ENCODE measurements at regions not wholly inside any gene's neighbourhood (a gene's known extent, or its start where the extent isn't known, plus 50 kb on each side); places are given as distances from the start of the nearest gene placed in this dataset.
"Not testable (repeated sequence)": the region's sequence is repeated elsewhere in the genome, so short reads cannot be mapped to it uniquely, and the experiment has no call there.

DNA sequence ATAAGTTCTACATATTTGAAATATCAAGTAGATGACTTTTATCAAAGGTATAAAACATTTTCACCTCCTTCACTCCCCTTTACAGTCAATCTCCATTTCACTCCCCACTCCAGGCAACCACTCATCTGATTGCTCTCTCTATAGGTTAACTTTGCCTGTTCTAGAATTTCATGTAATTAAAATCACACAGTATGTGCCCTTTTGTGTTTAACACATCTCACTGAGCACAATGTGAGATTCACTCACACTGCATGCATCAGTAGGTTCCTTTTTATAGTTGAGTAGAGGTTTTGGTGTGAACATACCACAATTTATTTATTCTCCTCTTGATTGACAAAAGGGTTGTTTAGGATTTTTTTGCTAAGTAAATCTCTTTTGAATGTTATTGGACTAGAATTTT lies 130.7 kb downstream of the SEPTIN7 start:
- TF ChIP-seq, protein P1, sequence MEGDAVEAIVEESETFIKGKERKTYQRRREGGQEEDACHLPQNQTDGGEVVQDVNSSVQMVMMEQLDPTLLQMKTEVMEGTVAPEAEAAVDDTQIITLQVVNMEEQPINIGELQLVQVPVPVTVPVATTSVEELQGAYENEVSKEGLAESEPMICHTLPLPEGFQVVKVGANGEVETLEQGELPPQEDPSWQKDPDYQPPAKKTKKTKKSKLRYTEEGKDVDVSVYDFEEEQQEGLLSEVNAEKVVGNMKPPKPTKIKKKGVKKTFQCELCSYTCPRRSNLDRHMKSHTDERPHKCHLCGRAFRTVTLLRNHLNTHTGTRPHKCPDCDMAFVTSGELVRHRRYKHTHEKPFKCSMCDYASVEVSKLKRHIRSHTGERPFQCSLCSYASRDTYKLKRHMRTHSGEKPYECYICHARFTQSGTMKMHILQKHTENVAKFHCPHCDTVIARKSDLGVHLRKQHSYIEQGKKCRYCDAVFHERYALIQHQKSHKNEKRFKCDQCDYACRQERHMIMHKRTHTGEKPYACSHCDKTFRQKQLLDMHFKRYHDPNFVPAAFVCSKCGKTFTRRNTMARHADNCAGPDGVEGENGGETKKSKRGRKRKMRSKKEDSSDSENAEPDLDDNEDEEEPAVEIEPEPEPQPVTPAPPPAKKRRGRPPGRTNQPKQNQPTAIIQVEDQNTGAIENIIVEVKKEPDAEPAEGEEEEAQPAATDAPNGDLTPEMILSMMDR (IDR thresholded peaks at IDR 0.05) = not testable (repeated sequence)
- not testable (repeated sequence) for TF ChIP-seq EP300, POLR2AphosphoS5, POLR2A (IDR thresholded peaks at IDR 0.05)

Measured in upper lobe of left lung (tissue), 4 donors.